ENCODE measurements at regions not wholly inside any gene's neighbourhood (a gene's known extent, or its start where the extent isn't known, plus 50 kb on each side); places are given as distances from the start of the nearest gene placed in this dataset.
A peak's percentile ranks its signal among the peaks of the same experiment; 100 is the strongest.
"Not testable (repeated sequence)": the region's sequence is repeated elsewhere in the genome, so short reads cannot be mapped to it uniquely, and the experiment has no call there.

GRCh38 chr5:42090162-42090561 lies 165.1 kb downstream of the FBXO4 start:
- no peak for DNase-seq

DNA sequence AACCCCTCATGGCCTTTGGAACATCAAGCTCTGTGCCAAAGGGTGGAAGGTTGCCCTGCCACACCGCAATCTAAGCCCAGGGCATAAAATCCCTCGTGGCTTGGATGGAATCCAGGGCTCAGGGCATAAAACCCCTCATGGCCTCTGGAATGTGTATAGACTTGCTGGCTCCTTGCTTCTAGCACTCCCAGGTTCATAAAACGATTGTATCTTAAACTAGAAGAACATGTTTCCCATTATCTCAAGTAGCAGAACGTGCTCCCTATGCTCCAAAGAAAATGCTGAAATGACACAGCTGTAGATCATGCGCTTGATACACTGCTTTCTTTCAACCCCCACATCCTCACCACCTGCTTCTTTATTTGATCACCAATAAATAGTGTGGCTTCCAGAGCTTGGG lies 174.8 kb downstream of the FBXO4 start:
- DNase-seq = not testable (repeated sequence)

DNA sequence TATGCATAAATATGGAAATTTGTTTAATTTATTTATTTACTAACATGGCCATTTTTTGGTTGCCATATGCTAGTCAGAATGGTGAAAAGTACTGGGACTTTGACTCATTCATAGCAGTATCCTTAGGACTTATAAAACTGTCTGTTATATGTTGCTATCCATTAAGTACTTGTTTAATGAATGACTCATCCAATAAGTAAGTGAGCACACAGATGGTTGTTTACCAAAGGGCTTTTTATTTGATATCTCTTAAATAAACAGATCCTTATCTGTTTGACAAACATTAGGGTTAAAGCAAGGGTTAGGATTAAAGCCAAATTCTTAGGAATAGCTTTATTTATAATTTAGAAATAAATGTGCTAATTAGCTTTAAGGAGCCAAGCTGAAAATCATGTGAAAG lies 183.4 kb downstream of the FBXO4 start:
- DNase-seq = no peak

DNA sequence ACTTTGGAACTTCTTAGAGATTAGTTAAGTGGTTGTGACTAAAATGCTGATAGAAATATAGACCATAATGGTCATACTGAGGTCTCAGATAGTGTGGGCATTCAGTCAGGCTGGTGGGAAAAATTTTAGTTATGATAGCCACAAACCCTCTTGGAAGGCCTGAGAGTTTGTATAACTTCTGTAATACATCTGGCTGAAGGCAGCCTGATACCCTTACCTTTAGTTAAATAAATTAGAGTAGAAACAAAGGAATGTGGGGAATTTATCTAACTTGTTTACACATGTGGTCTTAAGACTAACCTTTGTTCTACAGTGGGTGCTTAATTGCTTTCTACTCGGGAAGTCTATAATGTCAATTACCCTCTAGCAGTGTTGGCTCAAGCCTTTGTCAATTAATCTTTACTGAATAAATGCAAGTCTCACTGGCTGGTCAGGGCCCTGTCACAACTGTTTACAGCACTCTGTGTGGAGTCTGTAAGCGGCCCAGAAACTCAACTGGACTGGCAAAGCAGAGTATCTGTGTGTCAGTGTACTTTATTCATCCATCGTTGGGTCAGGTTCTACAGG lies 184.0 kb downstream of the FBXO4 start:
- DNase-seq = no peak

DNA sequence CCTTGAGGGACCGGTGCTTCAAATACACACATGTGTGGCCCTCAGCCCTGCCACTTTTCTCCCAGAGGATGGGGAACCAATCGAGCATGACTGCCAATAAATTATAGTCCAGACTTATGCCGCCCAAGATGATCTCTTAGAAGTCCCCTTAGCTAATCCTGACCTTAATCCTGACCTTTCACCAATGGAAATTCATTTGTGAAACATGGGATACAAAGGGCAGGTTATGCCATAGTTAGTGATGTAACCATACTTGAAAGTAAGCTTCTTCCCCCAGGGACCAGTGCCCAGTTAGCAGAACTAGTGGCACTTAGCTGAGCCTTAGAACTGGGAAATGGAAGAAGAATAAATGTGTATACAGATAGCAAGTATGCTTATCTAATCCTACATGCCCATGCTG lies 190.6 kb downstream of the FBXO4 start:
- DNase-seq = not testable (repeated sequence)

DNA sequence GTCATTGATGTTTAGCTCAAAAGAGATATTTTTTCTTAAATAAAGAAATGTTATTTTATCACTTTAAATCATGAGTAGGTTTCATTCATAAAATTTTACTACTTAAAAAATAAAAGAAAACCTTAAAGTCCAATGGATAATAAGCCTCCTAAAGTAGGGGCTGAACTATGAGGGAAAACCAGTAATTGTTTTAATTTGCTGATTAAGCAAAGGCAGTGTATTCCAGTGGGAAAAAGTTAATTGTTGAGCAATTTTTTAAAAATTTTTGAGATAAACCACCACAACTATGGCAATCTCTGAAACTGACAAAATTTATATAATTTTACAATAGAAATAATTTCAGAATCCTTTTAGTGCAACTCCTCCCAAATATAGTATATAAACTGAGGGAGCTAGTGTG lies 195.0 kb downstream of the FBXO4 start:
- DNase-seq = no peak

DNA sequence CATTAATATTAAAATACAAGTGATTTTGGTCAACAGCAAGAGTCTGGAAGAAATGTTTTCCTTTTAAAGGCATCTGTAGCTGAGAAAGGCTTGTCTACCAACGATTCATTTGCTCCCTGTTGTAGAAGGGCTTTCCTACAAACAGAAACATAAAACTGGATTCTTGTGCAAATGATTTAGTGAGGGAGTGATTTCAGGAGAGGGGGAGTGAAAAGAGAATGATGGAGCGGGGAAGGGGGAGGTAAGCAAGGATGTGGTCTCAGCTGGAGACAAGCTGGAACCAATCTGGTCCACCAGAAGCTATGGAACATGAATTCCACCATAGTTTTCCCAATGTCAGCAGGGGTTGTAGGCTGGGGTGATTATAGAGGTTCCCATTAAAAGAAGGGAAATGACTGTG lies 196.3 kb downstream of the FBXO4 start:
- DNase-seq = no peak

DNA sequence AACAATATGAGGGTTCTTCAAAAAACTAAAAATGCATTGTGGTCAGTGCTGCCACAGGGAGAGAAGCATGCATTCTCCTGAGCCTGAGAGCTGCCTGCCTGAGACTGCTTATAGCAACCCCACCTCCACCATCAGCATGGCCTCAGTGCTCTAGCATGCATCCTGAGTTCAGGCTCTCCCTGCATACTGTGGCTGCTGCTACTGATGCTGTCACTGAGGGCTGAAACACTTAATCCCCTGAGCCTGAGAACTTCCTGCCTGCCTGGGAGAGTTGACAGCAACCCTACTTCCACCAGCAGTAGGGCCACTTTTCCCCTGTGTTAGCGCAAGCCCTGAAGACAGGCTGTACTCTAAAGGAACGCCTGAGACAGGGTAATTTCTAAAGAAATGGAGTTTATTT lies 206.0 kb downstream of the FBXO4 start:
- no peak for DNase-seq

DNA sequence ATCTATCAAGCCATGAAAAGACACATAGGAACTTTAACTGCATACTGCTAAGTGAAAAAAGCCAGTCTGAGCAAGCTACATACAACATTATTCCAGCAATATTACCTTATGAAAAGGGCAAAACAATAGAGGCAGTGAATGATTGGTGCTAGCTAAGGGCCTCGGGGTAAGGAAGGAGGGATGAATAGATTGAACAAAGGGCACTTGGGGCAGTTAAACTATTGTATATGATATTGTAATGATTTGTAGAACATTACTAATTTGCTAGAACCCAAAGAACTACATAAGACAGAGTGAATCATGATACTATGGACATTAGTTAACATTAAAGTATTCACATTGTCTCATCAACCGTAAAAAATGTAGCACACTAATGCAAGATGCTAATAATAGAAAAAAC lies 218.3 kb downstream of the FBXO4 start:
- DNase-seq = no peak

GRCh38 chr5:42148813-42149212 lies 223.7 kb downstream of the FBXO4 start:
- no peak for DNase-seq

DNA sequence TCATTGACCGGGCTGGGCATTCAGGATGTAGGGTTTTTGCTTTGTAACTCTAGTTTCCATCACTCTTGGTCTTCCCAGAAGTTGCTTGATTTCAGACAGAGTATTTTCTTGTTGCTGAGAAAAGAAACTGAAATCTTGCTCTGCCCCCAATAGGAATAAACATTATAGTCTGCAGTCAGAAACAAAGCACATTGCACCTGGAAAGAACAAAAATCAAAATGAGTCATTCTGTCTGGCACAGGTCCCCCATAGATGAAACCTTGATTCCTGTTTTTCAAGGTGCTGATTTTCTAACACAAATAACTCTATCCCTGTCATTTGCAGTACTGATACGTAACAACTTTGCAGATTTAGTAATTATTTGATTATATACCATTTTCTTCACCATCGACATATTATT lies 232.1 kb downstream of the FBXO4 start:
- no peak for DNase-seq

DNA sequence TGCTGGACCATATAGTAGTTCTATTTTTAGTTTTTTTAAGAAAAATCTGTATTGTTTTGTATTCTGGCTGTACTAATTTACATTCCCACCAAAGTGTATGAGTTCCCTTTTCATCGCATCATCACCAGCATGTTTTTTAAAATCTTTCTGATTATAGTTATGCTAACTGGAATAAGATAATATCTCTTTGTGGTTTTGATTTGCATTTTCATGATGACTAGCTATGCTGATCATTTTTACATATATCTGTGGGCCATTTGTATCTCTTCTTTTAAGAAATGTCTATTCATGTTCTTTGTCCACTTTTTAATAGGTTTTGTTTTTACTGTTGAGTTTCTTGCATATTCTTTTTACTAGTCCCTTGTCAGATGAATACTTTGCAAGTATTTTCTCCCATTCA lies 238.0 kb downstream of the FBXO4 start:
- no peak for DNase-seq

- no peak for DNase-seq
These were observed 243.1 kb downstream of the FBXO4 start for GRCh38 chr5:42168091-42168670.

DNA sequence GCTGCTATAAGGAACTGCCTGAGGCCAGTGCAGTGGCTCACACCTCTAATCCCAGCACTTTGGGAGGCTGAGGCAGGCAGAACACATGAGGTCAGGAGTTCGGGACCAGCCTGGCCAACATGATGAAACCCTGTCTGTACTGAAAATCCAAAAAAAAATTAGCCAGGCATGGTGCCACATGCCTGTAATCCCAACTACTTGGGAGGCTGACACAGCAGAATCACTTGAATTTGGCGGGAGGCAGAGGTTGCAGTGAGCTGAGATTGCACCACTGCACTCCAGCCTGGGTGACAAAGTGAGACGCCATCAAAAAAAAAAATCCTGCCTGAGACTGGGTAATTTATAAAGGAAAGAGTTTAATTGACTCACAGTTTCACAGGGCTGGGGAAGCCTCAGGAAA lies 247.1 kb upstream of the GHR start:
- not testable (repeated sequence) for DNase-seq

DNA sequence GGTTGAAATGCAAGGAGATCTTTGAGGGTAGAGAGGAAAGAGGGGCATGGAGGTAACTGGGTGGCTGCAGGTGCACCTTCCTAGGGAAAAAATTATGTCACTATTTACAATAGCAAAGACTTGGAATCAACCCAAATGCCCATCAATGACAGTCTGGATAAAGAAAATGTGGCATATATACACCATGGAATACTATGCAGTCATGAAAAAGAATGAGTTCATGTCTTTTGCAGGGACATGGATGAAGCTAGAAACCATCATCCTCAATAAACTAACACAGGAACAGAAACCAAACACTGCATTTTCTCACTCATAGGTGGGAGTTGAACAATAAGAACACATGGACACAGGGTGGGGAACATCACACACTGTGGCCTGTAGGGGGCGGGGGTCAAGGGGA lies 243.4 kb upstream of the GHR start:
- DNase-seq = not testable (repeated sequence)

DNA sequence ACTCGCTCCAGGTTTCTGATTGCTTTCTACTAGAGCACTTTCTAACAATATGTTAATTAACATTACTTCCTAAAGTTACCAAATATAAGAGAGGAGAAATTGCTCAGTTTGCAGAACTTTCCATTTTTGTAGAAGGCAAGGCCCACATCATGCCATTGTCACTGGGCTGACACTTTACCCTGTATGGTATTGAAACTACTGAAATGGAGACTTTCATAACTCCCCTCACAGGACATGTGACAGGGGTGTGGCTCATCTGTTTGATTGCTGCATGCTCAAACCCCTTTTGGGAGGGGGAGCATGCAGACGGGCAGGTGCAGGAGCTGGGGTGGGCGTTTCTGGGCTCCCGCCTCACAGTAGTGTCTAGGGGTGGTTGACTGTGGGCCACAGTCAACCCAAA lies 206.3 kb upstream of the GHR start:
- DNase-seq = no peak

GRCh38 chr5:42217791-42218190 lies 205.4 kb upstream of the GHR start:
- no peak for DNase-seq

DNA sequence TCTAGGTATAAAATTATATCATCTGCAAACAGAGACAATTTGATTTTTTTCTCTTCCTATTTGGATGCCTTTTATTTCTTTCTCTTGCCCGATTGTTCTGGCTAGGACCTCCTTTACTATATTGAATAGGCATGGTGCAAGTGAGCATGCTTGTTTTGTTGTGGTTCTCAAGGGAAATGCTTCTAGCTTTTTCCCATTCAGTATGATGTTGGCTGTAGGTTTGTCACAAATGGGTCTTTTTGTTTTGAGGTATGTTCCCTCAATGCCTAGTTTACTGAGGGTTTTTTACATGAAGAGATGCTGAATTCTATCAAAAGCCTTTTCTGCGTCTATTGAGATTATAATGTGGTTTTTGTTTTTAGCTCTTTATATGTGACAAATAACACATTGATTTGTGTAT lies 198.2 kb upstream of the GHR start:
- no peak for DNase-seq

DNA sequence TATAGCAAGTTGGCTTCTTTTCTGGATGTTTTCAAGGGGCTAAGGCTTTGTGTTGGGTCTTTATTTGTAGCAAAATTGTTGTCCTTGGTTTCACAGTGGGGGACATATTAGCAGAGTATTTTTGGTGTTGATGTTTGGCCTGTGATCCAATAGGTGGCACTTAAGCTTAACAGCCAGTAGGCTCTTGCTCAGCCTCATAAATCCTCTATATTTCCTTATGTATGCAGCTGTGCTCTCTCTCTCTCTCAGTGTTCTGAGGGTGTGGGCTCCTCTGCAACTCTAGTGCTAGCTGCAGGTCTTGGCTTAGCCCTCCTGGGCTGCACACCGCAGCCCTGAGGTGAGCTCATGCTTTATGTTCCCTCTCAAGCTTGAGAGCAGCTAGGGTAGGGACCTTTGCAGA lies 195.0 kb upstream of the GHR start:
- peak; percentile 12 for DNase-seq

GRCh38 chr5:42230839-42231238 lies 192.4 kb upstream of the GHR start:
- DNase-seq = no peak

DNA sequence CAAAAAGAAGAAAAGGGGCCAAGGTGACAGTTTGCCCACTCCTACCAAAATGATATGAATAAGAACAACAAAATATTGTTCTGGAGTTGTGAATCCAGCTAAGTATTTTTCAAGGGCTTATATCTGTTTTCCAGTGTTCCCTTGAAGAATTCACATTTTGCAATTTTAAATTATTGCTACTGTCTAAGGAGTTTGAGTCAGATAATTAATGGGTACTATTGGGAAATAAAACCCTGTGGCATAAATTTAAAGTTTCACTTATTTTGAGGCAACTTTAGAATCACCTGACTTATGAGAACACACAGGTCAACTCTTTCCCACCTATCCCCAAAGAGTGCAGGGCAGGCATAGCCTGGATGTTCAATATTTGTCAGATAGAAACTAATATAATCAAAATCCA lies 188.0 kb upstream of the GHR start:
- DNase-seq = no peak

DNA sequence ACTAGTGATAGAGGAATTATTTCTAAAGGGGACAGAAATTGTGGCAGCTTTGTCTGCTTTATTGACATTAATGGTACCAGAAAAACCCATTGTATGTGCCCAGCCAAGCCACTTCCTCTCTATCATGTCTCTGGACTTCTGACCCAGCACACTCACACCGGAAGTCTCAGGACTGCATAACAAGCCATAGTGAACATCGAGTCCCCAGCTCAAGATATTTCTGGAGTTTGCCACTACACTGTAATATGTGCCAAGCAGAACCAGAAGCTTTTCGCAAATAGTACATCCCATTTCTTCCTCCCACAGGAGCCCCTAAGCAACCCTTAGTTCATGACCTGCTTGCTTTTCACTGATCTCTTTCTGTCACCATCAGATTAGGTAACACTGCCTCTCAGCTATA lies 187.4 kb upstream of the GHR start:
- DNase-seq = no peak

GRCh38 chr5:42241636-42242035 lies 181.6 kb upstream of the GHR start:
- no peak for DNase-seq

DNA sequence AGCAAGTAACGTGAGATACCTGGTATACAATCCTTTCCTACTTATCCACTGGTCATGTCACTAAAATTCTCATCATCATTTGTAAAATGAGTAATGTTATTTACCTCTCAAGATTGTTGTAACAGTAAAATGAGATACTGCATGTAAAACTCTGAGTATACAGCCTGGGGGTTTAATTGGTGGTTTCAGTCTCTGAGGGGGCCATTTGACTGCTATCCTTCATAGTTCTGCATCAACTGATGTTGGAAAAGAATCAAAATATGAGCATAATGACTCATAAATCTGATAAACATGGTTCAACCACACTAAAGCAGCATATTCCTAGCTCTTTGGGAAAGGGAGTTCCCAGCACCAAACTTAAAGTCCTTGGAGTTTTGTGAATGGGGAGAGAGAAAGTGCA lies 181.0 kb upstream of the GHR start:
- no peak for DNase-seq

- DNase-seq = peak; percentile 55
These were observed 180.3 kb upstream of the GHR start for GRCh38 chr5:42242881-42243485.
